ENCODE measurements at regions not wholly inside any gene's neighbourhood (a gene's known extent, or its start where the extent isn't known, plus 50 kb on each side); places are given as distances from the start of the nearest gene placed in this dataset.
"Not testable (repeated sequence)": the region's sequence is repeated elsewhere in the genome, so short reads cannot be mapped to it uniquely, and the experiment has no call there.

GRCh38 chr4:147160908-147161513, 215.3 kb upstream of the TTC29 start:
- DNase-seq (ENCODE audit: low read depth), result no peak

- DNase-seq (ENCODE audit: low read depth), result no peak
These were observed 217.6 kb upstream of the TTC29 start for GRCh38 chr4:147163311-147163710.

- not testable (repeated sequence) for DNase-seq (ENCODE audit: low read depth)
These were observed 222.5 kb upstream of the TTC29 start for GRCh38 chr4:147168200-147168599.

GRCh38 chr4:147173322-147173721, 227.7 kb upstream of the TTC29 start:
- DNase-seq (ENCODE audit: low read depth), result no peak

GRCh38 chr4:147173797-147174432, 228.3 kb upstream of the TTC29 start:
- DNase-seq (ENCODE audit: low read depth), result no peak

GRCh38 chr4:147174591-147174990, 228.9 kb upstream of the TTC29 start:
- DNase-seq (ENCODE audit: low read depth), result no peak

GRCh38 chr4:147175460-147176025, 229.9 kb upstream of the TTC29 start:
- no peak for DNase-seq (ENCODE audit: low read depth)

- no peak for DNase-seq (ENCODE audit: low read depth)
These were observed 236.4 kb upstream of the TTC29 start for GRCh38 chr4:147182041-147182440.

- no peak for DNase-seq (ENCODE audit: low read depth)
These were observed 247.0 kb upstream of the TTC29 start for GRCh38 chr4:147192679-147193078.

GRCh38 chr4:147194114-147194513, 248.4 kb upstream of the TTC29 start:
- no peak for DNase-seq (ENCODE audit: low read depth)

GRCh38 chr4:147194604-147195003, 248.9 kb upstream of the TTC29 start:
- no peak for DNase-seq (ENCODE audit: low read depth)

GRCh38 chr4:147195386-147195785, 249.7 kb upstream of the TTC29 start:
- no peak for DNase-seq (ENCODE audit: low read depth)

- no peak for DNase-seq (ENCODE audit: low read depth)
These were observed 252.9 kb upstream of the TTC29 start for GRCh38 chr4:147198411-147199051.

GRCh38 chr4:147201016-147201415, 255.4 kb upstream of the TTC29 start:
- no peak for DNase-seq (ENCODE audit: low read depth)

GRCh38 chr4:147206807-147207206, 261.1 kb upstream of the TTC29 start:
- DNase-seq (ENCODE audit: low read depth), result no peak

GRCh38 chr4:147207911-147208310, 262.2 kb upstream of the TTC29 start:
- DNase-seq (ENCODE audit: low read depth), result no peak

- DNase-seq (ENCODE audit: low read depth), result no peak
These were observed 263.2 kb upstream of the EDNRA start for GRCh38 chr4:147217655-147218054.

GRCh38 chr4:147219145-147219544, 261.8 kb upstream of the EDNRA start:
- DNase-seq (ENCODE audit: low read depth), result no peak

GRCh38 chr4:147220833-147221232, 260.1 kb upstream of the EDNRA start:
- no peak for DNase-seq (ENCODE audit: low read depth)

GRCh38 chr4:147222906-147223305, 258.0 kb upstream of the EDNRA start:
- no peak for DNase-seq (ENCODE audit: low read depth)

GRCh38 chr4:147223576-147223975, 257.3 kb upstream of the EDNRA start:
- no peak for DNase-seq (ENCODE audit: low read depth)

GRCh38 chr4:147236806-147237205, 244.1 kb upstream of the EDNRA start:
- no peak for DNase-seq (ENCODE audit: low read depth)

GRCh38 chr4:147244786-147245185, 236.1 kb upstream of the EDNRA start:
- no peak for DNase-seq (ENCODE audit: low read depth)
